Muscle layer of duodenum (tissue), 2 donors: ENCODE measurements at regions not wholly inside any gene's neighbourhood (a gene's known extent, or its start where the extent isn't known, plus 50 kb on each side); places are given as distances from the start of the nearest gene placed in this dataset.
"Not testable (repeated sequence)": the region's sequence is repeated elsewhere in the genome, so short reads cannot be mapped to it uniquely, and the experiment has no call there.

ENCODE experiments used
- H3K27ac ChIP-seq: one replicate; pipeline ENCODE4 v1.7.0; 2013; ENCODE audit warnings: mild to moderate bottlenecking, low read length
- H3K27me3 ChIP-seq: one replicate; pipeline ENCODE4 v1.7.0; 2013; ENCODE audit warnings: low read depth, mild to moderate bottlenecking, control low read depth, low read length
- H3K36me3 ChIP-seq, 2 donors: one replicate each; pipeline ENCODE4 v1.7.0; 2013; ENCODE audit warnings: low read length in 2 of 2, control low read depth in 1 of 2, mild to moderate bottlenecking in 1 of 2; ENCODE audit not compliant: insufficient read depth in 2 of 2, control insufficient read depth in 1 of 2
- H3K4me1 ChIP-seq, 2 donors: one replicate each; pipeline ENCODE4 v1.7.0; 2013; ENCODE audit warnings: low read length in 2 of 2, mild to moderate bottlenecking in 2 of 2, control low read depth in 1 of 2, moderate library complexity in 1 of 2; ENCODE audit not compliant: insufficient read depth in 2 of 2, control insufficient read depth in 1 of 2
- H3K4me3 ChIP-seq, 2 donors: one replicate each; pipeline ENCODE4 v1.7.0; 2013; ENCODE audit warnings: low read length in 2 of 2, low read depth in 1 of 2, mild to moderate bottlenecking in 1 of 2
- H3K9me3 ChIP-seq, 2 donors: one replicate each; pipeline ENCODE4 v1.7.0; 2013; ENCODE audit warnings: low read length in 2 of 2, control low read depth in 1 of 2, mild to moderate bottlenecking in 1 of 2; ENCODE audit not compliant: control insufficient read depth in 1 of 2
- donor health status: healthy.

GRCh38 chr5:17860660-17861315 is 226.5 kb downstream of the TAF11L14 start:
- Histone ChIP-seq H3K27ac (no peak overlapping the region), H3K36me3 (no peaks in the 10 kb centered on the region), H3K27me3 (no peaks in the 10 kb centered on the region), H3K4me3 (no peak overlapping the region), H3K9me3 (peaks cover 0 to 2% of the 10 kb centered on the region in 2 donors), H3K4me1 (no peaks in the 10 kb centered on the region)

GRCh38 chr5:17864903-17865302 is 230.6 kb downstream of the TAF11L14 start:
- H3K36me3 ChIP-seq, H3K4me3 ChIP-seq, H3K27me3 ChIP-seq, H3K4me1 ChIP-seq, H3K27ac ChIP-seq: not testable (repeated sequence)
- peaks cover 0 to 12% of the 10 kb centered on the region in 2 donors for H3K9me3 ChIP-seq

- H3K4me3 ChIP-seq, H3K4me1 ChIP-seq, H3K27me3 ChIP-seq, H3K36me3 ChIP-seq, H3K27ac ChIP-seq: not testable (repeated sequence)
- H3K9me3 ChIP-seq: peaks cover 0 to 15% of the 10 kb centered on the region in 2 donors
Observed at GRCh38 chr5:17865966-17866365, 231.7 kb downstream of the TAF11L14 start.

GRCh38 chr5:17872204-17872603 is 237.9 kb downstream of the TAF11L14 start:
- no peak overlapping the region for H3K4me3 ChIP-seq
- no peaks in the 10 kb centered on the region for H3K36me3 ChIP-seq
- no peak overlapping the region for H3K27ac ChIP-seq
- no peaks in the 10 kb centered on the region for H3K4me1 ChIP-seq
- H3K9me3 ChIP-seq: peaks cover 0 to 15% of the 10 kb centered on the region in 2 donors
- no peaks in the 10 kb centered on the region for H3K27me3 ChIP-seq

GRCh38 chr5:17878541-17878940 is 244.3 kb downstream of the TAF11L14 start:
- Histone ChIP-seq H3K4me1 (no peaks in the 10 kb centered on the region), H3K36me3 (no peaks in the 10 kb centered on the region), H3K27me3 (no peaks in the 10 kb centered on the region), H3K9me3 (no peaks in the 10 kb centered on the region), H3K27ac (no peak overlapping the region), H3K4me3 (no peak overlapping the region)

GRCh38 chr5:17879276-17879675 is 245.0 kb downstream of the TAF11L14 start:
- Histone ChIP-seq H3K27ac (no peak overlapping the region), H3K4me3 (no peak overlapping the region), H3K9me3 (no peaks in the 10 kb centered on the region), H3K36me3 (no peaks in the 10 kb centered on the region), H3K4me1 (no peaks in the 10 kb centered on the region), H3K27me3 (no peaks in the 10 kb centered on the region)

- no peaks in the 10 kb centered on the region for H3K9me3 ChIP-seq
- H3K4me1 ChIP-seq: no peaks in the 10 kb centered on the region
- no peak overlapping the region for H3K4me3 ChIP-seq
- H3K27me3 ChIP-seq: no peaks in the 10 kb centered on the region
- no peaks in the 10 kb centered on the region for H3K36me3 ChIP-seq
- no peak overlapping the region for H3K27ac ChIP-seq
Observed at GRCh38 chr5:17880869-17881268, 246.6 kb downstream of the TAF11L14 start.

GRCh38 chr5:17882760-17883488 is 248.7 kb downstream of the TAF11L14 start:
- H3K27ac ChIP-seq: no peak overlapping the region
- H3K9me3 ChIP-seq: no peaks in the 10 kb centered on the region
- no peaks in the 10 kb centered on the region for H3K27me3 ChIP-seq

GRCh38 chr5:17888155-17888554 is 253.9 kb downstream of the TAF11L14 start:
- H3K36me3 ChIP-seq: no peaks in the 10 kb centered on the region
- no peak overlapping the region for H3K4me3 ChIP-seq
- H3K27me3 ChIP-seq: no peaks in the 10 kb centered on the region
- H3K4me1 ChIP-seq: no peaks in the 10 kb centered on the region
- H3K9me3 ChIP-seq: peaks cover 0 to under 1% of the 10 kb centered on the region in 2 donors
- no peak overlapping the region for H3K27ac ChIP-seq

More at GRCh38 chr5:17882760-17883488, 248.7 kb downstream of the TAF11L14 start:
- H3K36me3 ChIP-seq: no peaks in the 10 kb centered on the region
- H3K4me3 ChIP-seq: no peak overlapping the region
- no peaks in the 10 kb centered on the region for H3K4me1 ChIP-seq

GRCh38 chr5:17890501-17890900 is 256.2 kb downstream of the TAF11L14 start:
- Histone ChIP-seq H3K4me1 (no peaks in the 10 kb centered on the region), H3K36me3 (no peaks in the 10 kb centered on the region), H3K4me3 (no peak overlapping the region)

GRCh38 chr5:17891881-17892280 is 257.6 kb downstream of the TAF11L14 start:
- no peaks in the 10 kb centered on the region for H3K36me3 ChIP-seq

More at GRCh38 chr5:17890501-17890900, 256.2 kb downstream of the TAF11L14 start:
- no peaks in the 10 kb centered on the region for H3K27me3 ChIP-seq
- no peak overlapping the region for H3K27ac ChIP-seq
- H3K9me3 ChIP-seq: peaks cover 0 to 3% of the 10 kb centered on the region in 2 donors

More at GRCh38 chr5:17891881-17892280, 257.6 kb downstream of the TAF11L14 start:
- Histone ChIP-seq H3K9me3 (peaks cover 0 to 3% of the 10 kb centered on the region in 2 donors), H3K27ac (no peak overlapping the region), H3K4me3 (no peak overlapping the region), H3K4me1 (no peaks in the 10 kb centered on the region), H3K27me3 (no peaks in the 10 kb centered on the region)
